ENCODE measurements at regions not wholly inside any gene's neighbourhood (a gene's known extent, or its start where the extent isn't known, plus 50 kb on each side); places are given as distances from the start of the nearest gene placed in this dataset.

GRCh38 chr14:71753976-71754375 is 178.3 kb upstream of the RGS6 start:
- no peak for TF ChIP-seq CTCF (IDR thresholded peaks at IDR 0.05)
- no peak for TF ChIP-seq POLR2A (IDR thresholded peaks at IDR 0.05; ENCODE audit: low read depth)
- no peak for TF ChIP-seq EP300 (IDR thresholded peaks at IDR 0.05)
- TF ChIP-seq POLR2AphosphoS5 (IDR thresholded peaks at IDR 0.05), result no peak

Measured in esophagus muscularis mucosa (tissue), 4 donors.